Panc1 (cell line): ENCODE measurements at regions not wholly inside any gene's neighbourhood (a gene's known extent, or its start where the extent isn't known, plus 50 kb on each side); places are given as distances from the start of the nearest gene placed in this dataset.

Experiments used
- ATAC-seq: fragments of 200-7000 bp; cut with Tn5 transposase; 2 replicates; pipeline ENCODE4 v1.9.1; 2020; ENCODE audit warnings: mild to moderate bottlenecking, moderate library complexity
- BruUV-seq: library from RNA; stranded (reverse); fragments of 400-500 nt; replicated peaks from 2 replicates; lab custom pipeline; 2021; lab: Mats Ljungman, UMichigan
- CTCF ChIA-PET: fragments of 300-600 bp; sonication (Branson Sonifier 250); formaldehyde crosslinking; loops from one replicate; lab custom pipeline; 2022; ENCODE audit warnings: antibody characterized with exemption; lab: Charles Lee
- POLR2A ChIA-PET: fragments of 300-600 bp; sonication (Branson Sonifier 250); formaldehyde crosslinking; loops from one replicate; lab custom pipeline; 2022; ENCODE audit warnings: antibody characterized with exemption; lab: Charles Lee
- DNase-seq: peaks from one replicate; pipeline ENCODE4 v3.0.0-alpha.2; 2010; ENCODE audit warnings: low read depth, low spot score
- H3K27ac ChIP-seq: 2 replicates; pipeline ENCODE4 v1.5.1; 2011; ENCODE audit warnings: mild to moderate bottlenecking, low read length, inconsistent platforms
- H3K27me3 ChIP-seq: fragments of 200-500 bp; sonication (Bioruptor generic); 2 replicates; pipeline ENCODE4 v1.6.0; 2014; ENCODE audit warnings: low read length, inconsistent platforms; ENCODE audit not compliant: control insufficient read depth, insufficient read depth
- H3K36me3 ChIP-seq: fragments of 200-500 bp; sonication (Bioruptor generic); 2 replicates; pipeline ENCODE4 v1.5.1; 2014; ENCODE audit warnings: inconsistent platforms, mild to moderate bottlenecking, low read length, moderate library complexity; ENCODE audit not compliant: control insufficient read depth, insufficient read depth
- H3K4me1 ChIP-seq: 2 replicates; pipeline ENCODE4 v1.5.1; 2011; ENCODE audit warnings: inconsistent platforms, mild to moderate bottlenecking, low read length, moderate library complexity; ENCODE audit not compliant: control insufficient read depth, insufficient read depth
- H3K4me3 ChIP-seq, 2 experiments: 2 replicates each; pipeline ENCODE4 v1.5.1; 2011 to 2012; ENCODE audit warnings: low read depth in 2 of 2, low read length in 2 of 2, mild to moderate bottlenecking in 2 of 2, inconsistent platforms in 1 of 2, moderate library complexity in 1 of 2
- H3K9me3 ChIP-seq: fragments of 200-500 bp; sonication (Bioruptor generic); 2 replicates; pipeline ENCODE4 v1.5.1; 2014; ENCODE audit warnings: low read depth, mild to moderate bottlenecking, inconsistent platforms, low read length, moderate library complexity; ENCODE audit not compliant: control insufficient read depth, insufficient read depth
- CTCF ChIP-seq: fragments of 450-650 bp; IDR thresholded peaks from 2 replicates; pipeline ENCODE4 v1.5.1; 2017; ENCODE audit warnings: mild to moderate bottlenecking
- POLR2AphosphoS5 ChIP-seq: IDR thresholded peaks from 2 replicates; pipeline ENCODE4 v1.6.1; 2012; ENCODE audit warnings: mild to moderate bottlenecking, low read depth, low read length, moderate library complexity
- REST ChIP-seq, 2 experiments: IDR thresholded peaks; 2 replicates each; pipeline ENCODE4 v1.6.1; 2011 to 2012; ENCODE audit warnings: low read depth in 2 of 2, control low read depth in 1 of 2, low read length in 1 of 2, mild to moderate bottlenecking in 1 of 2, moderate library complexity in 1 of 2; ENCODE audit not compliant: insufficient read depth in 1 of 2
- SIN3A ChIP-seq: IDR thresholded peaks from 2 replicates; pipeline ENCODE4 v1.6.1; 2012; ENCODE audit warnings: low read depth, mild to moderate bottlenecking, low read length, moderate library complexity, borderline replicate concordance; ENCODE audit not compliant: insufficient read depth
- TCF7L2 ChIP-seq: IDR thresholded peaks from 2 replicates; pipeline ENCODE4 v1.6.1; 2011; ENCODE audit warnings: mild to moderate bottlenecking, low read depth, low read length, inconsistent platforms
- in situ Hi-C: cut with HindIII; loops from 2 replicates; pipeline ENCODE4 v1.10.0; 2016; ENCODE audit warnings: low sequenced_read_pairs, low pct_unique_long_range_greater_than_20kb
- intact Hi-C: fragments of 100-400 bp; cut with micrococcal nuclease; formaldehyde crosslinking; loops from one replicate; pipeline ENCODE4 v1.10.0; 2022; ENCODE audit not compliant: unreplicated experiment

- CTCF ChIA-PET, result no interaction called here
- in situ Hi-C loops (no loop called here), intact Hi-C loops (no loop called here)
- Histone ChIP-seq H3K27me3 (no peaks in the 10 kb centered on the region), H3K27ac (no peak overlapping the region), H3K4me3 (no peak overlapping the region), H3K36me3 (no peaks in the 10 kb centered on the region), H3K4me1 (no peaks in the 10 kb centered on the region), H3K9me3 (no peaks in the 10 kb centered on the region)
- BruUV-seq, result no TSS peak
- DNase-seq, result no peak
- POLR2A ChIA-PET, result no interaction called here
- TF ChIP-seq REST (IDR thresholded peaks at IDR 0.05; ENCODE audit: insufficient read depth in 1 of 2, low read depth in 2 of 2, low read length in 1 of 2) (no peak), TCF7L2 (no peak), POLR2AphosphoS5 (no peak), CTCF (no peak), SIN3A (no peak)
- ATAC-seq, result no peak
Observed at GRCh38 chr11:13594044-13594443, 74.4 kb upstream of the FAR1 start.

- BruUV-seq, result no TSS peak
- Histone ChIP-seq H3K36me3 (no peaks in the 10 kb centered on the region), H3K27me3 (no peaks in the 10 kb centered on the region), H3K27ac (no peak overlapping the region), H3K4me1 (no peaks in the 10 kb centered on the region), H3K9me3 (no peaks in the 10 kb centered on the region), H3K4me3 (no peak overlapping the region)
- in situ Hi-C loops (no loop called here), intact Hi-C loops (no loop called here)
- no peak for TF ChIP-seq POLR2AphosphoS5
- no peak for TF ChIP-seq SIN3A
- no peak for TF ChIP-seq TCF7L2
- TF ChIP-seq REST (IDR thresholded peaks at IDR 0.05; ENCODE audit: insufficient read depth in 1 of 2, low read depth in 2 of 2, low read length in 1 of 2), result no peak
- ATAC-seq (no peak), DNase-seq (no peak)
- ChIA-PET CTCF (no interaction called here), POLR2A (no interaction called here)
Observed at GRCh38 chr11:13578514-13579140, 82.8 kb upstream of the PTH start.
